Left lung (tissue), 4 donors: ENCODE measurements at regions not wholly inside any gene's neighbourhood (a gene's known extent, or its start where the extent isn't known, plus 50 kb on each side); places are given as distances from the start of the nearest gene placed in this dataset.

Experiments used
- ATAC-seq: fragments of 200-7000 bp; cut with Tn5 transposase; one replicate; pipeline ENCODE4 v1.9.1; 2020; ENCODE audit warnings: moderate library complexity
- DNase-seq, 4 donors: peaks; one replicate each; pipeline ENCODE4 v3.0.0-alpha.2; 2013 to 2020
- H3K27ac ChIP-seq, 2 donors: fragments of 200-600 bp; sonication (generic) in 1 of 2; one replicate each; pipeline versions ENCODE4 v1.5.0 to v1.8.0; 2020 to 2021
- H3K27me3 ChIP-seq, 2 donors: fragments of 200-600 bp; sonication (generic) in 1 of 2; one replicate each; pipeline versions ENCODE4 v1.5.0 to v1.8.0; 2020 to 2021
- H3K36me3 ChIP-seq, 2 donors: fragments of 200-600 bp; sonication (generic) in 1 of 2; one replicate each; pipeline versions ENCODE4 v1.5.0 to v1.8.0; 2020 to 2021
- H3K4me1 ChIP-seq, 2 donors: fragments of 200-600 bp; one replicate each; pipeline ENCODE4 v1.8.0; 2021
- H3K4me3 ChIP-seq, 2 donors: fragments of 200-600 bp; sonication (generic) in 1 of 2; one replicate each; pipeline versions ENCODE4 v1.5.0 to v1.8.0; 2020 to 2021; ENCODE audit warnings: mild to moderate bottlenecking in 1 of 2
- H3K9me3 ChIP-seq, 2 donors: fragments of 200-600 bp; sonication (generic) in 1 of 2; one replicate each; pipeline versions ENCODE4 v1.5.0 to v1.8.0; 2020 to 2021
- CTCF ChIP-seq, 2 donors: fragments of 200-600 bp; sonication (generic) in 1 of 2; IDR thresholded peaks; one replicate each; pipeline versions ENCODE4 v1.5.0 to v1.8.0; 2021; ENCODE audit warnings: antibody characterized with exemption in 2 of 2
- intact Hi-C, 2 donors: fragments of 100-400 bp; cut with DNase I; formaldehyde crosslinking; loops; one replicate each; pipeline versions ENCODE4 v1.11.2 to v1.14.2; 2022
- donor health status: DM: no; HTN: yes; CAD: no.
- donor health status: DM: no; HTN: no; CAD: no.

- Histone ChIP-seq H3K9me3 (no peaks in the 10 kb centered on the region), H3K27ac (peak overlapping the region in 1 of 2 donors; percentile 13), H3K4me1 (no peaks in the 10 kb centered on the region), H3K27me3 (no peaks in the 10 kb centered on the region), H3K4me3 (no peak overlapping the region), H3K36me3 (no peaks in the 10 kb centered on the region)
- DNase-seq (no peak), ATAC-seq (peak; percentile 20)
- intact Hi-C loops = no loop called here
- no peak for TF ChIP-seq CTCF (IDR thresholded peaks at IDR 0.05)
These were observed 320.6 kb downstream of the FOXO1 start for GRCh38 chr13:40345654-40346372.

- peak overlapping the region in 1 of 2 donors; percentile 13 for H3K27ac ChIP-seq
- no peak overlapping the region for H3K4me3 ChIP-seq
- H3K9me3 ChIP-seq = no peaks in the 10 kb centered on the region
- H3K4me1 ChIP-seq = peaks cover 0 to under 1% of the 10 kb centered on the region in 2 donors
- intact Hi-C loops = no loop called here
- DNase-seq (no peak), ATAC-seq (no peak)
- H3K36me3 ChIP-seq = no peaks in the 10 kb centered on the region
- H3K27me3 ChIP-seq = no peaks in the 10 kb centered on the region
- TF ChIP-seq CTCF (IDR thresholded peaks at IDR 0.05) = no peak
These were observed 319.8 kb downstream of the FOXO1 start for GRCh38 chr13:40346592-40346991.

GRCh38 chr13:40348096-40348679, 318.3 kb downstream of the FOXO1 start:
- TF ChIP-seq CTCF (IDR thresholded peaks at IDR 0.05) = no peak
- Histone ChIP-seq H3K27me3 (no peaks in the 10 kb centered on the region), H3K4me3 (no peak overlapping the region), H3K4me1 (peaks cover 8 to 16% of the 10 kb centered on the region in 2 donors), H3K36me3 (no peaks in the 10 kb centered on the region), H3K9me3 (no peaks in the 10 kb centered on the region), H3K27ac (no peak overlapping the region)
- no peak for DNase-seq
- intact Hi-C loops = no loop called here
- ATAC-seq = no peak

GRCh38 chr13:40350283-40350992, 316.0 kb downstream of the FOXO1 start:
- ATAC-seq (no peak), DNase-seq (no peak)
- no peaks in the 10 kb centered on the region for H3K27me3 ChIP-seq
- no peak overlapping the region for H3K27ac ChIP-seq
- H3K9me3 ChIP-seq = no peaks in the 10 kb centered on the region
- H3K4me1 ChIP-seq = peaks cover 8 to 18% of the 10 kb centered on the region in 2 donors
- H3K4me3 ChIP-seq = no peak overlapping the region
- intact Hi-C loops = no loop called here
- TF ChIP-seq CTCF (IDR thresholded peaks at IDR 0.05) = no peak
- no peaks in the 10 kb centered on the region for H3K36me3 ChIP-seq
